AG04450 (cell line): ENCODE measurements at regions not wholly inside any gene's neighbourhood (a gene's known extent, or its start where the extent isn't known, plus 50 kb on each side); places are given as distances from the start of the nearest gene placed in this dataset.

ENCODE experiments used
- CTCF ChIA-PET: fragments of 300-600, 350-600 bp; formaldehyde crosslinking; extraction: SDS; loops from one replicate; lab custom pipeline; 2022; ENCODE audit warnings: antibody characterized with exemption, inconsistent platforms; lab: Charles Lee
- POLR2A ChIA-PET: fragments of 350-600 bp; formaldehyde crosslinking; extraction: SDS; loops from one replicate; lab custom pipeline; 2021; ENCODE audit warnings: antibody characterized with exemption, inconsistent platforms; lab: Yijun Ruan, JAX
- DNase-seq: peaks from one replicate; pipeline ENCODE4 v3.0.0-alpha.2; 2011; ENCODE audit warnings: low read depth, low spot score
- H3K27ac ChIP-seq: one replicate; pipeline ENCODE4 v1.5.1; 2012; ENCODE audit warnings: low read depth, low read length, control low read depth
- H3K27me3 ChIP-seq: one replicate; pipeline ENCODE4 v1.6.0; 2012; ENCODE audit warnings: low read length; ENCODE audit not compliant: control insufficient read depth, insufficient read depth
- H3K4me3 ChIP-seq: 2 replicates; pipeline ENCODE4 v1.5.1; 2011; ENCODE audit warnings: mild to moderate bottlenecking, low read depth, low read length, control low read depth
- H3K9me3 ChIP-seq: 2 replicates; pipeline ENCODE4 v1.5.1; 2012; ENCODE audit warnings: low read length; ENCODE audit not compliant: control insufficient read depth, insufficient read depth
- CTCF ChIP-seq: IDR thresholded peaks from 2 replicates; pipeline ENCODE4 v1.5.1; 2011; ENCODE audit warnings: low read depth, low read length, control low read depth, inconsistent platforms

GRCh38 chr5:98594098-98594497 lies 179.4 kb upstream of the RGMB start:
- no peak overlapping the region for H3K27ac ChIP-seq
- no peaks in the 10 kb centered on the region for H3K9me3 ChIP-seq
- no peak for DNase-seq
- TF ChIP-seq CTCF = no peak
- CTCF ChIA-PET = no interaction called here
- H3K27me3 ChIP-seq = no peaks in the 10 kb centered on the region
- POLR2A ChIA-PET = no interaction called here
- no peak overlapping the region for H3K4me3 ChIP-seq

- no peak for DNase-seq
- Histone ChIP-seq H3K9me3 (peaks cover 9% of the 10 kb centered on the region), H3K27me3 (no peaks in the 10 kb centered on the region), H3K4me3 (no peak overlapping the region), H3K27ac (no peak overlapping the region)
- TF ChIP-seq CTCF = no peak
- ChIA-PET POLR2A (no interaction called here), CTCF (no interaction called here)
These were observed 174.4 kb upstream of the RGMB start for GRCh38 chr5:98599016-98599415.

- no peak overlapping the region for H3K4me3 ChIP-seq
- no peak for DNase-seq
- CTCF ChIA-PET = interaction anchor here (0.7 kb wide), 1 partner anchor 32 kb away, joined by 3 read pairs; no protein-coding TSS in a partner anchor
- POLR2A ChIA-PET = no interaction called here
- H3K27me3 ChIP-seq = no peaks in the 10 kb centered on the region
- peaks cover 9% of the 10 kb centered on the region for H3K9me3 ChIP-seq
- no peak for TF ChIP-seq CTCF
- no peak overlapping the region for H3K27ac ChIP-seq
These were observed 170.8 kb upstream of the RGMB start for GRCh38 chr5:98602534-98603112.

- H3K4me3 ChIP-seq = no peak overlapping the region
- no peak for TF ChIP-seq CTCF
- CTCF ChIA-PET = no interaction called here
These were observed 170.0 kb upstream of the RGMB start for GRCh38 chr5:98603456-98603855.

GRCh38 chr5:98604301-98604700 lies 169.2 kb upstream of the RGMB start:
- H3K27me3 ChIP-seq = no peaks in the 10 kb centered on the region
- H3K9me3 ChIP-seq = peaks cover 9% of the 10 kb centered on the region
- ChIA-PET CTCF (no interaction called here), POLR2A (no interaction called here)
- TF ChIP-seq CTCF = no peak
- H3K27ac ChIP-seq = no peak overlapping the region
- no peak overlapping the region for H3K4me3 ChIP-seq
- no peak for DNase-seq

More at GRCh38 chr5:98603456-98603855, 170.0 kb upstream of the RGMB start:
- Histone ChIP-seq H3K27me3 (no peaks in the 10 kb centered on the region), H3K9me3 (peaks cover 9% of the 10 kb centered on the region), H3K27ac (no peak overlapping the region)
- no peak for DNase-seq
- POLR2A ChIA-PET = no interaction called here
